ENCODE measurements at regions not wholly inside any gene's neighbourhood (a gene's known extent, or its start where the extent isn't known, plus 50 kb on each side); places are given as distances from the start of the nearest gene placed in this dataset.

DNA sequence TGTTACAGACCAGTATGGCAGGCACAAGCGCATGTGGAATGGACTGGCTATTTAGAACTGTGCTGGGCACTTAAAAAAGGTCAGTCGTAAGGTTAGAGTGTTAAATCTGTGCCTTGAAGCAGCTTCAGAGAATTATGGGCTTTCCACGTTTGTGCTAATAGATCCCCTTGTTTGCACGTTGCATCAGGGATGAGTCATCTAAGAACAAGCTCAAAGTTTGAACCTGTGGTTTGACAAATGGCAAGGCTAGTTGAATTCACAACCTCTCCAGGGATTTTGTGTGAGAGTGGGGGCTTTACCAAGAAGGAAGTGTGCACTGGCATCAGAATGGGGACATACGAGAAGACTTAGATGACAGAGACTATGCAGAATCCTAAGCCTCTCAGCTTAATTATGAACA, 249.6 kb downstream of the IRX1 start:
- no peak overlapping the region for H3K27ac ChIP-seq
- TF ChIP-seq, protein P1, sequence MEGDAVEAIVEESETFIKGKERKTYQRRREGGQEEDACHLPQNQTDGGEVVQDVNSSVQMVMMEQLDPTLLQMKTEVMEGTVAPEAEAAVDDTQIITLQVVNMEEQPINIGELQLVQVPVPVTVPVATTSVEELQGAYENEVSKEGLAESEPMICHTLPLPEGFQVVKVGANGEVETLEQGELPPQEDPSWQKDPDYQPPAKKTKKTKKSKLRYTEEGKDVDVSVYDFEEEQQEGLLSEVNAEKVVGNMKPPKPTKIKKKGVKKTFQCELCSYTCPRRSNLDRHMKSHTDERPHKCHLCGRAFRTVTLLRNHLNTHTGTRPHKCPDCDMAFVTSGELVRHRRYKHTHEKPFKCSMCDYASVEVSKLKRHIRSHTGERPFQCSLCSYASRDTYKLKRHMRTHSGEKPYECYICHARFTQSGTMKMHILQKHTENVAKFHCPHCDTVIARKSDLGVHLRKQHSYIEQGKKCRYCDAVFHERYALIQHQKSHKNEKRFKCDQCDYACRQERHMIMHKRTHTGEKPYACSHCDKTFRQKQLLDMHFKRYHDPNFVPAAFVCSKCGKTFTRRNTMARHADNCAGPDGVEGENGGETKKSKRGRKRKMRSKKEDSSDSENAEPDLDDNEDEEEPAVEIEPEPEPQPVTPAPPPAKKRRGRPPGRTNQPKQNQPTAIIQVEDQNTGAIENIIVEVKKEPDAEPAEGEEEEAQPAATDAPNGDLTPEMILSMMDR (IDR thresholded peaks at IDR 0.05): no peak
- TF ChIP-seq ZFX (IDR thresholded peaks at IDR 0.05; ENCODE audit: borderline replicate concordance): no peak

DNA sequence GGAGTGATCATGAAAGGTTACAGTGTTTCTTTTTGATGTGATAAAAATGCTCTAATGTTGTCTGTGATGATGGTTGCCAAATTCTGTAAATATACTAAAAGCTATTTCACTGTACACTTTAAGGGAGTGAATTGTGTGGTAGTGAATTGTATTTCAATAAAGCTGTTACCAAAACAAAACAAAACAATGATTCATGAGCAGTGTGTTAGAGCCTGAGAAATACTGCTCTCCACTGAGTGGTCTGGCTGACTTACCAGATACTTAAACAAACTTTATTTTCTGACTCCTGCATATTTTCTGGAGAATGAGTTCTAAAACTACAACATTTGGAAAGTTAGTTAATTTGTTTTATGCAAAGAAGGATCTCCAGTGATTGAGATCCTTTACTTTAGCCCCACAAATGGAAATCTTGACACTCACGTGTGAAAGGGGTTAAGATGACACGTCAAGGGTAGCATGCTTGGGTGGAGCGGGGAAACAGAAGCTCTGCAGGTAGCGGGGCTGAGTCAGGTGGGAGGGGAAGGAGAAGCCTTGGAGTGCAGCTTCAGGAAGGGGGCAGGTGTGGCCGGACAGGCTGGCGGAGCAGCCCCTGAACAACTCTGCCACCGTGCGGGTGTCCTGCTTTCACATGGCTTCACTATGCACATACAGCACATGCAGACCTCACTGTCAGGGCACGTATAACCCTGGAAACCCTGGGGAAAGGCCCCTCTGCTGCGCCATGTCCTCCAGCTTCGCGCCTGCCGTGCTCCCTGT, 256.7 kb downstream of the IRX1 start:
- no peak overlapping the region for H3K27ac ChIP-seq
- TF ChIP-seq, protein P1 (IDR thresholded peaks at IDR 0.05): no peak
- no peak for TF ChIP-seq ZFX (IDR thresholded peaks at IDR 0.05; ENCODE audit: borderline replicate concordance)

DNA sequence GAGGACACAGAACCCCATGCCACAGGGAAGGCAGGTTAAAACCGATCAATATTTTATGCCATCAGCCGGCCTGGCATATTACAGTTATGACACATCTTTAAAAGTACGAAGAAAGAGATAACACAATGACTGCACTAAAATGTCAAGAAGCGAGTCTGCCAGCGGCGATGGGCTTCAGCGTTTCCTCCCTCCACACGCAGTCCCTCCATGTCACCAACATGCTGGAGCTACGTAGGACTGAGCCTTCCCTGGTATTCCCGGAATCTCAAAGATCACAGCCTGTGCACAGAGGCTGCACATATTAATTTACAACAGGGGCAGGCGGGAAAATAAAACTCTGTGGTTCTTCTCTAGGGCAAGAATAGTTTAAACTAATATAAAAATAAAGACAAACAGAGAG, 257.7 kb downstream of the IRX1 start:
- no peak overlapping the region for H3K27ac ChIP-seq
- TF ChIP-seq, protein P1 (IDR thresholded peaks at IDR 0.05): no peak
- no peak for TF ChIP-seq ZFX (IDR thresholded peaks at IDR 0.05; ENCODE audit: borderline replicate concordance)

DNA sequence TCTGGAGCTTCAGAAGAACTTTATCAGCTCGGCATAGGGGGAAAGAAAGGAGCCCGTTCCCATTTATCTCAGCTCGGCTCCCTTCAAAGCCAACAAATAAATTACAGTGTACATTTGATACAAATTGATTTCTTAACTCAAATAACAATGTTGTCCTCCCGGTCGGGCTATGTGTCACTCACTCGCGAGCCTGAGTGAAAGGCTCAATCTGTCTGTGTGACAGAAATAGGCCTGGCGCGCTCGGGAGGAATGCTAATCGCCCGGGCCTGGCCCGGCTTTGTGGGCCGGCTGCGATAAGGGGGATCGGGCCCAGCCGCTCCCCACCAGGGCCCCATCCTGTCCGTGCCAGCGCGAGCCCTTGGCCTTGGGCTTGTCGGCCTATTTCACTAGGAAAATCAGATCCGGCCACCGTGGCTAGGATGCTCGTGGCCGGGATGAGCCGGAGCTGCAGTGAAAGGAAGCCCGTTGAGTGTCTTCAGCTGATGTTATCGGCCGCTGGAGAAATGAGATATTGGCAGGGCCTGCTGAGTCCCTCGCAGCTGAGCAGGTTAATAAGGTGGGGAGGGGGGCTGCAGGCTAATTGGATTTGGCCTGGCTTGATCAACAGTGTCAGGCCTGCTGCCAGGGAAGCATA, 258.7 kb downstream of the IRX1 start:
- no peak for TF ChIP-seq ZFX (IDR thresholded peaks at IDR 0.05; ENCODE audit: borderline replicate concordance)
- TF ChIP-seq, protein P1 (IDR thresholded peaks at IDR 0.05): no peak
- no peak overlapping the region for H3K27ac ChIP-seq

DNA sequence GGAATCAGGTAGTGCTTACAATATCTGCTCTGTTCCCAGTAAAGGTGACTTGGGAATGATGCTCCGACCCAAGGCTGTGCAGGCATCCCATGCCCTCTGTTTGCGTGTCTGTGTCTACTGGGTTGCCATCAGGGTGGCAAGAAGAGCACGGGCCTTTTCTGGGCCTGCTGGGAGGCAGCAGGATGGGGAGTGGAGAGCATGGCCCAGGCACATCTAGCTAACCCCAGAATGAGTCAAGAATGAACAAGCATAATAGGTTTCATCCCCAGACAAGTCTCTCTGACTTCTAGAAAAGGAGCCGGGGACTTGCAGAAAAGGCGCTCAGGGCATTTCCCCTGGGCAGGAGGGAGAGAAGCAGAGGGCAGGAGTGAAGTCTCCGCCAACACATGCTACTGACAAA, 260.4 kb downstream of the IRX1 start:
- TF ChIP-seq ZFX (IDR thresholded peaks at IDR 0.05; ENCODE audit: borderline replicate concordance): no peak
- TF ChIP-seq, protein P1 (IDR thresholded peaks at IDR 0.05): no peak
- H3K27ac ChIP-seq: no peak overlapping the region

DNA sequence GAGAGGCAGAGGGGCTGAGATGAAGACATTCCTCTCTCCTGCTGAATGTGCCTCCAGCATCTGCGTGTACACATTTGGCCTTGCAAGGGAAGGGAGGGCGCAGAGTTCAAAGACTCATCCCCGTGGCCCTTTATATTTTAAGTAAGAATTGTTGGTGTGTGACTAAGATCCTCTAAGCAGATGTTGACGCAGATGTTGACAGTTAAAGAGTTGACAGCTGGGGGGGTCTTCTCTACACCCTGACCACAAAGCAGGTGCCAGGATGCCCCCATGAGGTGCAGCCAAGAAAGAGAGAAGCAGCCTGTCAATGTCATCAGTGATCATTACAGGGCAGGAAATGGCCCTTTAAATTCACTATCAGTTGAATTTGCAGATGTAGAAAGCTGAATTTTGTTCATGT, 262.9 kb downstream of the IRX1 start:
- no peak overlapping the region for H3K27ac ChIP-seq

More for the DNA sequence above, 262.9 kb downstream of the IRX1 start:
- TF ChIP-seq ZFX (IDR thresholded peaks at IDR 0.05; ENCODE audit: borderline replicate concordance): no peak
- TF ChIP-seq, protein P1 (IDR thresholded peaks at IDR 0.05): no peak

All from 22Rv1 (cell line).